IPS-20b (cell line): ENCODE measurements at regions not wholly inside any gene's neighbourhood (a gene's known extent, or its start where the extent isn't known, plus 50 kb on each side); places are given as distances from the start of the nearest gene placed in this dataset.

ENCODE experiments used
- H3K27ac ChIP-seq: one replicate; pipeline ENCODE4 v1.5.1; 2013; ENCODE audit warnings: low read length
- H3K27me3 ChIP-seq: 2 replicates; pipeline ENCODE4 v1.6.1; 2013; ENCODE audit warnings: mild to moderate bottlenecking, low read length, inconsistent platforms; ENCODE audit not compliant: insufficient read depth
- H3K36me3 ChIP-seq: 2 replicates; pipeline ENCODE4 v1.6.1; 2013; ENCODE audit warnings: low read depth, mild to moderate bottlenecking, inconsistent platforms, low read length, moderate library complexity; ENCODE audit not compliant: insufficient read depth
- H3K4me1 ChIP-seq: 2 replicates; pipeline ENCODE4 v1.6.1; 2013; ENCODE audit warnings: mild to moderate bottlenecking, control low read depth, inconsistent platforms, low read length, moderate library complexity; ENCODE audit not compliant: insufficient read depth
- H3K4me3 ChIP-seq: 2 replicates; pipeline ENCODE4 v1.5.1; 2013; ENCODE audit warnings: mild to moderate bottlenecking, low read length, inconsistent platforms
- H3K9ac ChIP-seq: 2 replicates; pipeline ENCODE4 v1.6.1; 2013; ENCODE audit warnings: low read depth, mild to moderate bottlenecking, inconsistent platforms, low read length, moderate library complexity
- H3K9me3 ChIP-seq: 2 replicates; pipeline ENCODE4 v1.6.1; 2013; ENCODE audit warnings: mild to moderate bottlenecking, low read depth, low read length, inconsistent platforms; ENCODE audit not compliant: insufficient read depth

- H3K36me3 ChIP-seq, result no peaks in the 10 kb centered on the region
- H3K4me3 ChIP-seq, result no peak overlapping the region
- no peak overlapping the region for H3K27ac ChIP-seq
- no peaks in the 10 kb centered on the region; the same call in 1 of the 2 replicates for H3K4me1 ChIP-seq
- H3K9ac ChIP-seq, result no peak overlapping the region
- H3K9me3 ChIP-seq, result no peaks in the 10 kb centered on the region
- no peaks in the 10 kb centered on the region for H3K27me3 ChIP-seq
Measured at GRCh38 chr3:176568189-176568588, 629.1 kb downstream of the TBL1XR1 start.

GRCh38 chr3:176566757-176567156 is 630.5 kb downstream of the TBL1XR1 start:
- Histone ChIP-seq H3K4me1 (no peaks in the 10 kb centered on the region; the same call in 1 of the 2 replicates), H3K36me3 (no peaks in the 10 kb centered on the region), H3K4me3 (no peak overlapping the region), H3K9ac (no peak overlapping the region), H3K9me3 (no peaks in the 10 kb centered on the region), H3K27me3 (no peaks in the 10 kb centered on the region), H3K27ac (no peak overlapping the region)

- H3K27ac ChIP-seq, result no peak overlapping the region
- no peaks in the 10 kb centered on the region for H3K9me3 ChIP-seq
- no peak overlapping the region for H3K4me3 ChIP-seq
- no peaks in the 10 kb centered on the region; the same call in 1 of the 2 replicates for H3K4me1 ChIP-seq
- no peak overlapping the region for H3K9ac ChIP-seq
- no peaks in the 10 kb centered on the region for H3K27me3 ChIP-seq
- no peaks in the 10 kb centered on the region for H3K36me3 ChIP-seq
Measured at GRCh38 chr3:176562331-176562730, 635.0 kb downstream of the TBL1XR1 start.

- Histone ChIP-seq H3K9me3 (no peaks in the 10 kb centered on the region), H3K36me3 (no peaks in the 10 kb centered on the region), H3K4me3 (no peak overlapping the region), H3K27me3 (no peaks in the 10 kb centered on the region), H3K4me1 (no peaks in the 10 kb centered on the region; the same call in 1 of the 2 replicates), H3K9ac (no peak overlapping the region), H3K27ac (no peak overlapping the region)
Measured at GRCh38 chr3:176561826-176562225, 635.5 kb downstream of the TBL1XR1 start.

- H3K9ac ChIP-seq, result no peak overlapping the region
- H3K9me3 ChIP-seq, result no peaks in the 10 kb centered on the region
- no peaks in the 10 kb centered on the region for H3K4me1 ChIP-seq
- no peak overlapping the region for H3K27ac ChIP-seq
- no peaks in the 10 kb centered on the region for H3K36me3 ChIP-seq
- no peak overlapping the region for H3K4me3 ChIP-seq
- H3K27me3 ChIP-seq, result no peaks in the 10 kb centered on the region
Measured at GRCh38 chr3:176554791-176555654, 642.3 kb downstream of the TBL1XR1 start.

GRCh38 chr3:176554264-176554663 is 643.0 kb downstream of the TBL1XR1 start:
- Histone ChIP-seq H3K36me3 (no peaks in the 10 kb centered on the region), H3K27me3 (no peaks in the 10 kb centered on the region), H3K27ac (no peak overlapping the region)

GRCh38 chr3:176526942-176527341 is 670.3 kb downstream of the TBL1XR1 start:
- no peak overlapping the region for H3K4me3 ChIP-seq
- H3K27me3 ChIP-seq, result no peaks in the 10 kb centered on the region
- H3K36me3 ChIP-seq, result no peaks in the 10 kb centered on the region
- H3K4me1 ChIP-seq, result peaks cover 30% of the 10 kb centered on the region; the same call in 1 of the 2 replicates
- H3K9ac ChIP-seq, result no peak overlapping the region
- no peak overlapping the region for H3K27ac ChIP-seq
- no peaks in the 10 kb centered on the region for H3K9me3 ChIP-seq

More at GRCh38 chr3:176554264-176554663, 643.0 kb downstream of the TBL1XR1 start:
- Histone ChIP-seq H3K4me1 (no peaks in the 10 kb centered on the region), H3K4me3 (no peak overlapping the region), H3K9me3 (no peaks in the 10 kb centered on the region), H3K9ac (no peak overlapping the region)

GRCh38 chr3:176526225-176526624 is 671.1 kb downstream of the TBL1XR1 start:
- no peak overlapping the region for H3K27ac ChIP-seq
- H3K27me3 ChIP-seq, result no peaks in the 10 kb centered on the region
- no peaks in the 10 kb centered on the region for H3K36me3 ChIP-seq
- H3K9ac ChIP-seq, result no peak overlapping the region
- H3K4me3 ChIP-seq, result no peak overlapping the region
- no peaks in the 10 kb centered on the region for H3K9me3 ChIP-seq
- H3K4me1 ChIP-seq, result peaks cover 36% of the 10 kb centered on the region; the same call in 1 of the 2 replicates

GRCh38 chr3:176523114-176523513 is 674.2 kb downstream of the TBL1XR1 start:
- H3K27me3 ChIP-seq, result no peaks in the 10 kb centered on the region
- H3K4me1 ChIP-seq, result peaks cover 40% of the 10 kb centered on the region; the same call in 1 of the 2 replicates
- no peak overlapping the region for H3K9ac ChIP-seq
- H3K36me3 ChIP-seq, result no peaks in the 10 kb centered on the region
- H3K27ac ChIP-seq, result no peak overlapping the region
- H3K4me3 ChIP-seq, result no peak overlapping the region; the same call in 1 of the 2 replicates
- H3K9me3 ChIP-seq, result no peaks in the 10 kb centered on the region

GRCh38 chr3:176522436-176522835 is 674.8 kb downstream of the TBL1XR1 start:
- Histone ChIP-seq H3K9me3 (no peaks in the 10 kb centered on the region), H3K27me3 (no peaks in the 10 kb centered on the region), H3K9ac (no peak overlapping the region), H3K4me1 (peaks cover 36% of the 10 kb centered on the region; the same call in 1 of the 2 replicates), H3K4me3 (no peak overlapping the region; the same call in 1 of the 2 replicates), H3K27ac (no peak overlapping the region), H3K36me3 (no peaks in the 10 kb centered on the region)

GRCh38 chr3:176521531-176522175 is 675.6 kb downstream of the TBL1XR1 start:
- Histone ChIP-seq H3K36me3 (no peaks in the 10 kb centered on the region), H3K4me3 (0 out of 2 replicates have a peak overlapping the region, but pooled peaks have one; percentile 1), H3K4me1 (peaks cover 30% of the 10 kb centered on the region; the same call in 1 of the 2 replicates), H3K9ac (peak overlapping the region; percentile 37; the same call in 1 of the 2 replicates), H3K27ac (no peak overlapping the region), H3K27me3 (no peaks in the 10 kb centered on the region), H3K9me3 (no peaks in the 10 kb centered on the region)
